Neuronal stem cell (in vitro differentiated cells): ENCODE measurements at regions not wholly inside any gene's neighbourhood (a gene's known extent, or its start where the extent isn't known, plus 50 kb on each side); places are given as distances from the start of the nearest gene placed in this dataset.
"Not testable (repeated sequence)": the region's sequence is repeated elsewhere in the genome, so short reads cannot be mapped to it uniquely, and the experiment has no call there.

Source experiments
- DNase-seq: peaks from one replicate; pipeline ENCODE4 v3.0.0-alpha.2; 2013; ENCODE audit warnings: low spot score
- H2AFZ ChIP-seq: one replicate; pipeline ENCODE4 v1.6.1; 2013; ENCODE audit warnings: mild to moderate bottlenecking, low read length, inconsistent platforms
- H2AK5ac ChIP-seq: 2 replicates; pipeline ENCODE4 v1.6.1; 2013; ENCODE audit warnings: low read depth, mild to moderate bottlenecking, inconsistent platforms, low read length, moderate library complexity, mixed read lengths
- H2BK120ac ChIP-seq: 2 replicates; pipeline ENCODE4 v1.6.1; 2013; ENCODE audit warnings: low read depth, mild to moderate bottlenecking, inconsistent platforms, low read length, moderate library complexity, mixed read lengths
- H2BK12ac ChIP-seq: one replicate; pipeline ENCODE4 v1.6.1; 2013; ENCODE audit warnings: low read length, inconsistent platforms
- H2BK15ac ChIP-seq: 2 replicates; pipeline ENCODE4 v1.6.1; 2013; ENCODE audit warnings: mild to moderate bottlenecking, low read length, inconsistent platforms, mixed read lengths
- H2BK5ac ChIP-seq: one replicate; pipeline ENCODE4 v1.6.1; 2013; ENCODE audit warnings: inconsistent platforms, mild to moderate bottlenecking, low read length, moderate library complexity
- H3K14ac ChIP-seq: one replicate; pipeline ENCODE4 v1.6.1; 2013; ENCODE audit warnings: low read length, inconsistent platforms
- H3K18ac ChIP-seq: 2 replicates; pipeline ENCODE4 v1.6.1; 2013; ENCODE audit warnings: low read length, inconsistent platforms
- H3K23ac ChIP-seq: 2 replicates; pipeline ENCODE4 v1.6.1; 2013; ENCODE audit warnings: low read depth, mild to moderate bottlenecking, mixed read lengths, low read length, inconsistent platforms; ENCODE audit not compliant: poor library complexity
- H3K27ac ChIP-seq: replicated peaks from 3 replicates; pipeline ENCODE4 v1.5.1; 2013; ENCODE audit warnings: low read length, inconsistent platforms
- H3K27me3 ChIP-seq, 3 experiments: 2 replicates each; pipeline ENCODE4 v1.6.1; 2013; ENCODE audit warnings: low read length in 3 of 3, mild to moderate bottlenecking in 2 of 3, inconsistent platforms in 1 of 3, low read depth in 1 of 3, mixed read lengths in 1 of 3, moderate library complexity in 1 of 3; ENCODE audit not compliant: control insufficient read depth in 3 of 3, insufficient read depth in 3 of 3
- H3K36me3 ChIP-seq, 2 donors: replicated peaks in 1 of 2; 2 replicates each; pipeline ENCODE4 v1.6.1; 2013; ENCODE audit warnings: low read length in 2 of 2; ENCODE audit not compliant: control insufficient read depth in 2 of 2, insufficient read depth in 2 of 2
- H3K4ac ChIP-seq: 2 replicates; pipeline ENCODE4 v1.6.1; 2013; ENCODE audit warnings: inconsistent platforms, mild to moderate bottlenecking, low read length, moderate library complexity
- H3K4me1 ChIP-seq, 2 donors: 1 replicate in 1 of 2; 2 replicates in 1 of 2; pipeline ENCODE4 v1.6.1; 2013; ENCODE audit warnings: low read length in 2 of 2, low read depth in 1 of 2; ENCODE audit not compliant: control insufficient read depth in 2 of 2, insufficient read depth in 1 of 2
- H3K4me2 ChIP-seq: one replicate; pipeline ENCODE4 v1.6.1; 2013; ENCODE audit warnings: mild to moderate bottlenecking, low read length, inconsistent platforms; ENCODE audit not compliant: insufficient read depth, poor library complexity, severe bottlenecking
- H3K4me3 ChIP-seq, 2 donors: 2 replicates each; pipeline ENCODE4 v1.5.1; 2013; ENCODE audit warnings: low read length in 2 of 2, mild to moderate bottlenecking in 2 of 2, inconsistent platforms in 1 of 2, moderate library complexity in 1 of 2
- H3K79me1 ChIP-seq: one replicate; pipeline ENCODE4 v1.6.1; 2013; ENCODE audit warnings: low read depth, mild to moderate bottlenecking, inconsistent platforms, low read length, moderate library complexity
- H3K9ac ChIP-seq: one replicate; pipeline ENCODE4 v1.6.1; 2013; ENCODE audit warnings: mild to moderate bottlenecking, low read depth, low read length, inconsistent platforms; ENCODE audit not compliant: poor library complexity
- H3K9me3 ChIP-seq, 2 donors: replicated peaks in 1 of 2; 2 replicates each; pipeline versions ENCODE3 to v1.6.1; 2013; ENCODE audit warnings: low read length in 2 of 2, mild to moderate bottlenecking in 2 of 2, inconsistent platforms in 1 of 2, low read depth in 1 of 2, mixed read lengths in 1 of 2, moderate library complexity in 1 of 2; ENCODE audit not compliant: control insufficient read depth in 2 of 2, insufficient read depth in 1 of 2
- H4K8ac ChIP-seq: one replicate; pipeline ENCODE4 v1.6.1; 2013; ENCODE audit warnings: low read depth, mild to moderate bottlenecking, inconsistent platforms, low read length, moderate library complexity
- H4K91ac ChIP-seq: one replicate; pipeline ENCODE4 v1.6.1; 2013; ENCODE audit warnings: low read length, low read depth, mild to moderate bottlenecking, inconsistent platforms; ENCODE audit not compliant: poor library complexity
- WGBS, 2 donors: extraction: QIAGEN DNeasy Blood & Tissue Kit; methylation state at CpG; one replicate each; pipeline ENCODE4 v1.1.7; 2013; ENCODE audit warnings: missing lambda C conversion rate in 2 of 2, mixed read lengths in 1 of 2; ENCODE audit not compliant: insufficient read length in 2 of 2, insufficient replicate concordance in 1 of 2; ENCODE audit errors: extremely low coverage in 2 of 2; 5-methylcytosine and 5-hydroxymethylcytosine counted together

DNA sequence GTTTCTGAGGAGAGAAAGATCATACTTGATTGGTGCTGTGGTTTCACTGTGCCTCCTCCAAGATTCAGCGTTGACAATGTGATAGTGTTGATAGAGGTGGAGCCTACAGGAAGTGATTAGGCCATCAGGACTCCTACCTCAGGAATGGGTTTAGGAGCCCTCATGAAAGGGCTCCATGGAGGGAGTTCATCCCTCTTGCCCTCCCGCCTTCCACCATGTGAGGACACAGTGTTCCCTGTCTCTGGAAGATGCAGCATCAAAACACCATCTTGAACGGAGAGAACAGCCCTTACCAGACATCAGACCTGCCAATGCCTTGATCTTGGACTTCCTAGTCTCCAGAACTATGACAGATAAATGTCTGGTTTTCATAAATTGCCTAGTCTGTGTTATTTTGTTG is 156.7 kb downstream of the FOXD4L6 start:
- not testable (repeated sequence) for H2BK12ac ChIP-seq, H3K4me2 ChIP-seq, H3K4me3 ChIP-seq, H3K18ac ChIP-seq, H3K79me1 ChIP-seq, H3K23ac ChIP-seq, H2BK15ac ChIP-seq, H4K8ac ChIP-seq, H3K9ac ChIP-seq, H2BK5ac ChIP-seq, H4K91ac ChIP-seq, H3K9me3 ChIP-seq, H2AFZ ChIP-seq, H3K27ac ChIP-seq, H3K4me1 ChIP-seq, H3K36me3 ChIP-seq, H3K27me3 ChIP-seq, H3K4ac ChIP-seq, H2AK5ac ChIP-seq, H3K14ac ChIP-seq, H2BK120ac ChIP-seq, DNase-seq
- no CpG with 5 or more reads among the region's 3 CpGs for WGBS, 2 donors

DNA sequence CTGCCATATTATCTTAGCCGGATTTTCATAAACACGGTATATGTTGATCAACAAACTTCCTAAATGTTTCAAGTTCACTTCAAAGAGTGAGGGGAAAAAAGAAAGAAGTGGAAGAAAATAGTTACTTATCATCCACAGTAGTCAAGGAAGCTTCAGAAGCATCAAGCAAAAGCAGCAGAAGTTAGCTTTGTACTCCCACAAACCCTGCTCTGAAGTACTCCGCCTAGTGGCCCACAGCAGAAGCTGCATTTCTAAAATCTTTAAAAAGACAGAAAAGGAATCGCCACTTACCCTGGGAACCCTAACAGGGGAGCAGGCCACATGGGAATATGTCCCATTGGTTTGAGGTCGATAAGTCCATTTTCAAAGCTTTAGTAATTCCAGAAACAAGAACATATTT is 158.1 kb downstream of the FOXD4L6 start:
- WGBS, 2 donors: no CpG with 5 or more reads among the region's 5 CpGs
- H3K36me3 ChIP-seq, H3K27me3 ChIP-seq: not testable (repeated sequence)

DNA sequence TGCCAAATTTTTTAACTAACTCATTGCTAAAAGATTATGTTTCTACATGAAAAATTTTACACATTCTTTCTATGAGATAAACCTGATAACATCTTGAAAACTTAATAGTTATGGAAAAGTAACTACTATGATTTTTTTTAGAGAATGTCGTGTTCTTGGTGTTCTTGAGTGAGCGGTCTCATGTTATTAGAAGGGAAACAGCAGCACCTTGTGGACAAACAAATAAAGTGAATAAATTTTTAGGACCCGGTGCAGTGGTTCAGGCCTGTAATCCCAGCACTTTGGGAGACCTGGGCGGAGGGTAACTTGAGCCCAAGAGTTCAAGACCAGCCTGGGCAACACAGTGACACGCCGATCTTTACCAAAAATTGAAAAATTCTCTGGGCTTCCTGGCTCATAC is 166.0 kb downstream of the FOXD4L6 start:
- H3K18ac ChIP-seq, H3K9me3 ChIP-seq, H2AFZ ChIP-seq, H2BK15ac ChIP-seq, DNase-seq, H3K27ac ChIP-seq, H2AK5ac ChIP-seq, H3K4me3 ChIP-seq, H3K4me1 ChIP-seq, H2BK5ac ChIP-seq, H3K23ac ChIP-seq, H4K8ac ChIP-seq, H3K14ac ChIP-seq, H3K4ac ChIP-seq, H3K36me3 ChIP-seq, H3K79me1 ChIP-seq, H3K4me2 ChIP-seq, H2BK12ac ChIP-seq, H4K91ac ChIP-seq, H3K9ac ChIP-seq, H2BK120ac ChIP-seq, H3K27me3 ChIP-seq: not testable (repeated sequence)
- WGBS, 2 donors: no CpG with 5 or more reads among the region's 6 CpGs

More for the DNA sequence above, 158.1 kb downstream of the FOXD4L6 start:
- not testable (repeated sequence) for H2AFZ ChIP-seq, H3K14ac ChIP-seq, H3K9me3 ChIP-seq, H3K18ac ChIP-seq, H3K9ac ChIP-seq, H4K91ac ChIP-seq, H3K4ac ChIP-seq, H2AK5ac ChIP-seq, H3K4me1 ChIP-seq, H3K27ac ChIP-seq, H3K4me2 ChIP-seq, H3K79me1 ChIP-seq, DNase-seq, H3K23ac ChIP-seq, H2BK120ac ChIP-seq, H3K4me3 ChIP-seq, H2BK12ac ChIP-seq, H2BK15ac ChIP-seq, H4K8ac ChIP-seq, H2BK5ac ChIP-seq

DNA sequence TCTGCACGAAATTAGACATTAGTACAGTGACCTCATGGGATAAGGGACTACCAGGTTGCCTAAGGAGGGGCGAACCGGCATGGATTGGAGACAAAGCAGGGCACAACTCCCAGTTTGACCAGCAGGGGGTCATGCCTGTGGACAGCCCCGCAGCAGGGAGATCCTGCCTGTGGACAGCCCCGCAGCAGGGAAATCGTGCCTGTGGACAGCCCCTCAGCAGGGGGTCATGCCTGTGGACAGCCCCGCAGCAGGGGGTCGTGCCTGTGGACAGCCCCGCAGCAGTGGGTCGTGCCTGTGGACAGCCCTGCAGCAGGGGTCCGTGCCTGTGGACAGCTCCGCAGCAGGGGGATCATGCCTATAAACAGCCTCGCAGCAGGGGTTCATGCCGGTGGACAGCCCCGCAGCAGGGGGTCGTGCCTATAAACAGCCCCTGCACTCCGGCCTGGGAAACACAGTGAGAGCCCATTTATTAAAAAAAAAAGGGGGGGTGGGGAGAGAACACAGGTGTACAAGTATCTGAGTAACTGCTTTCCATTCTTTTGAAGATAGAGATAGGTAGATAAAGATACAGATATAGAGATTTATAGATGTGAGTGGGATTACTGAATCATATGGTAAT is 176.5 kb downstream of the FOXD4L6 start:
- not testable (repeated sequence) for H2AK5ac ChIP-seq, H4K91ac ChIP-seq, H2BK15ac ChIP-seq, DNase-seq, H3K4me2 ChIP-seq, H2AFZ ChIP-seq, H3K4ac ChIP-seq, H3K27me3 ChIP-seq, H2BK12ac ChIP-seq, H3K18ac ChIP-seq, H4K8ac ChIP-seq, H3K9me3 ChIP-seq, H3K36me3 ChIP-seq, H3K4me1 ChIP-seq, H3K27ac ChIP-seq, H2BK5ac ChIP-seq, H3K79me1 ChIP-seq, H3K9ac ChIP-seq, H2BK120ac ChIP-seq, H3K14ac ChIP-seq
- no CpG with 5 or more reads among the region's 17 CpGs for WGBS, 2 donors
- peak overlapping the region in 1 of 2 donors; percentile 1 for H3K4me3 ChIP-seq
- H3K23ac ChIP-seq: peak overlapping the region; percentile 75
